ENCODE measurements at regions not wholly inside any gene's neighbourhood (a gene's known extent, or its start where the extent isn't known, plus 50 kb on each side); places are given as distances from the start of the nearest gene placed in this dataset.

GRCh38 chr9:28951945-28952344, 1378.7 kb upstream of the C9orf72 start:
- TF ChIP-seq, protein P1, sequence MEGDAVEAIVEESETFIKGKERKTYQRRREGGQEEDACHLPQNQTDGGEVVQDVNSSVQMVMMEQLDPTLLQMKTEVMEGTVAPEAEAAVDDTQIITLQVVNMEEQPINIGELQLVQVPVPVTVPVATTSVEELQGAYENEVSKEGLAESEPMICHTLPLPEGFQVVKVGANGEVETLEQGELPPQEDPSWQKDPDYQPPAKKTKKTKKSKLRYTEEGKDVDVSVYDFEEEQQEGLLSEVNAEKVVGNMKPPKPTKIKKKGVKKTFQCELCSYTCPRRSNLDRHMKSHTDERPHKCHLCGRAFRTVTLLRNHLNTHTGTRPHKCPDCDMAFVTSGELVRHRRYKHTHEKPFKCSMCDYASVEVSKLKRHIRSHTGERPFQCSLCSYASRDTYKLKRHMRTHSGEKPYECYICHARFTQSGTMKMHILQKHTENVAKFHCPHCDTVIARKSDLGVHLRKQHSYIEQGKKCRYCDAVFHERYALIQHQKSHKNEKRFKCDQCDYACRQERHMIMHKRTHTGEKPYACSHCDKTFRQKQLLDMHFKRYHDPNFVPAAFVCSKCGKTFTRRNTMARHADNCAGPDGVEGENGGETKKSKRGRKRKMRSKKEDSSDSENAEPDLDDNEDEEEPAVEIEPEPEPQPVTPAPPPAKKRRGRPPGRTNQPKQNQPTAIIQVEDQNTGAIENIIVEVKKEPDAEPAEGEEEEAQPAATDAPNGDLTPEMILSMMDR (IDR thresholded peaks at IDR 0.05) = no peak
- TF ChIP-seq POLR2A (IDR thresholded peaks at IDR 0.05) = no peak

All from testis (tissue), 2 donors.